ENCODE measurements at regions not wholly inside any gene's neighbourhood (a gene's known extent, or its start where the extent isn't known, plus 50 kb on each side); places are given as distances from the start of the nearest gene placed in this dataset.

DNA sequence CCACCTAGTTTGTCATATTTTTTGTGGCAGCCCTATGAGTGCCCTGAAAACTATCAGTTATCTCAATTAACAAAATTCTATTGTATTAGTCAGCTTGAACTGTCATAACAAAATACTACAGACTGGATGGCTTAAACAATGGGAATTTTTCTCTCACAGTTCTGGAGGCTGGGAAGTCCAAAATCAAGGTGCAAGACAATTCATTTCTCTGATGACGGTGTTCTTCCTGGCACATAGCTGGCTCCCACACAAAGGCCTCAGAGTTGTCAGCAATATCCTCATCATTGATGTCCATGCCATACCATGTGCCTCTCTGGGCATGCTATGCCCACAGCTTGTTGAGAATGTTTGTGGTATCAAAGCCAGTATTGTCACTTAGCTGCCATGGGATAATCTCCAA, 691.9 kb downstream of the NR2F1-AS1 start:
- TF ChIP-seq CTCF (IDR thresholded peaks at IDR 0.05 in 8 of 11, conservative IDR thresholded peaks at IDR 0.05 in 3 of 11), result no peak
- no peak for TF ChIP-seq POLR2AphosphoS5 (IDR thresholded peaks at IDR 0.05)
- no peak for TF ChIP-seq POLR2A (IDR thresholded peaks at IDR 0.05)

Data from spleen (tissue), 7 donors.